Activated CD8-positive, alpha-beta memory T cell treated with anti-CD3 and anti-CD28 coated beads for 4 hours (primary cell): ENCODE measurements at regions not wholly inside any gene's neighbourhood (a gene's known extent, or its start where the extent isn't known, plus 50 kb on each side); places are given as distances from the start of the nearest gene placed in this dataset.

Experiments
- DNase-seq, 2 donors: peaks; one replicate each; pipeline ENCODE4 v3.0.0-alpha.2; 2020; ENCODE audit warnings: low read depth in 2 of 2

DNA sequence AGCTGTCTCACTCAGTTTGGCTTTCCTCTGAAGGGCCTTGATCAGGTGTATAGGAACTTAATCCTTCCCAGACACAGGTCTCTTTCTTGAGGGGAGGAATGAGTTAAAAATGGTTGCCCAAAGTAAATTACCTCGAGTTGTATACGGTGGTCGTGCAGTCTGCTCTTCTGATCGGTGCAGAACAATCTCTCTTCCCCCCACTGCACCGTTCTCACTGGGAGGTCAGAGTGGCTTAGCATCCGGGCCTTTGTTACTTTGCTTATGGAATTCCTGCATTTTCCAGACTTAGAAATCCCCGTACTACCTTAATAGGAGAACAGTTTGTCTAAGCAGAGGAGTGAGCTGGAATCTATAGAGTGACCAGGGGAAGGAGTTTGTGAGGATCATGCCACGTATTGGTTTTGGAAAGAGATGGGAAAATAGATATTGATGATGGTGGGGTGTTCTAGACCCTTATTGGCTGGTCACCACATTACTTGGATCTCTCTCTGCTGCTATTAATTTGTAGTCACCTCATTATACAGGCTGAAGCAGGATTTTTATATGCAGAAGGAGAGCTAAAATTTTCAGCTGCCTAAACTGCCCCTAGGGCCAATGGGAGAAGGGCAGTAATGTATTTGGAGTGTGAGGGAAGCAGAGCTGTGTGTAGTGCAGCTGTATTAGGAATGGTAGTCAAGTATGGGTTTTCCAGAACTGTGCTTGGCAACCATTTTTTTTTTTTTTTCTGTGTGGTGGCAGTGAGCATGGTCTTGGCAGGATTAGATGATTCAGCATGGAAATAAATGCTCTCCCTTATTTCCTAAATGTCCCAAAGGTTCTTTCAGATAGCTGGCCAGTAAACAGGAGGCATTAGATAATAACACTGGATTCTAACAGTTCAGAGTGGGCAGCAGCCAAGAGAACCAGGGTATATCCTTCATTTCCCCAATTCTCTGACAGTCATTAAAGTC lies 81.5 kb downstream of the NDUFS5 start:
- DNase-seq: no peak

DNA sequence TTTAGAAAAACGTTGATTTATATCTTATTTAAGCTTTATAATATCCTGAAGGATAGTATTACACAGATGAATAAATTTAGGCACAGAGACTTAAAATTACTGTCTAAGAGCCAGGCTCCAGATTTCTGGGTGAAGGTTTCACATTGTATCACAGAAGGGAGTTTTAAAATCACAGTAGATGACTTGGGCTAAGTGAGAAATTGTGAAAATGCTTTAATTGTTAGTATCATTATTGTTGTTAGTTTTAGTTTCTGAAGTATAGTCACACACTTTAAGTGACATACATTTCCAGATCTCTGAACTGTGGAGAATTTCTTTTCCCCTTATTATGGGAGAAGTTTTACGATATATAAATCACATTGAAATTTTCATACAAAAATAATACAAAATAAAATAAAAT lies 83.5 kb downstream of the NDUFS5 start:
- no peak for DNase-seq

DNA sequence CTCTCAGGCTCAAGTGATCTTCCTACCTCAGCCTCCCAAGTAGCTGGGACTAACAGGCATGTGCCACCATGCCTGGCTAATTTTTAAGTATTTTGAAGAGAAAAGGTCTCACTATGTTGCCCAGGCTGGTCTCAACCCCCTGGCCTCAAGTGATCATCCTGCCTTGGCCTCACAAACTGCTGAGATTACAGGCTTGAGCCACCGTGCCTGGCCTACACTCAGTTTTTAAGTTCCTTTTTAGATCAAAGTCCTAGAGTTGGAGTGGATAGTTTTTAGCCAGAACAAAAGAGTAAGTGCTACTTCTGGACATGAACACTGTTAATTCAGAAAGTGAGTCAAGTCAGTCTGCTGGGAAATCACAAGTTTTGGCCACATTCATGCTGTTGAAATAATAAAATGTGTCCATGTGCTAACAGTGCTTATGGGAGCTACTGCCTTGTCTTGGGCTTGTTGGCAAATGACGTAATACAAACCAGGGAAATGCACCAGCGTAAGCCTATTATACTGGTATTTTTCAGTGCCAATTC lies 84.2 kb downstream of the NDUFS5 start:
- no peak for DNase-seq

DNA sequence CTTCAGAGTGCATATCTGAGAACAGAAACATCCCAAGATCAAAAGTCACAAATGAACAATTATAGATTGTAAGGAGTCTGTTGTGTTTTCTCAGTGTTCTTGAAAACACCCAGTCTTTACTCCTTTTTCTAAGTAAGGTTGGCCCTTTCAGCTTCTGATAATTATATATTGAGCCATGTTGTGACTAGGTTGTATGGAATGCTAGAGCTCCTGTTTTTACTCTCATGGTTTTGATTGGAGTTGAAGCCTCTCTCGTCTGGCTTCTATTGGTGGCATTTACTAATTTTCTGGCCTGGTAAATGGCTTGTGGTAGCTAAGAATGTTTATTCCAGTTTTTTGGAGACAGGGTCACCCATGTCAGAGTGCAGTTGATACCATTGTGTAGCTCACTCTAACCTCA lies 84.7 kb downstream of the NDUFS5 start:
- no peak for DNase-seq

DNA sequence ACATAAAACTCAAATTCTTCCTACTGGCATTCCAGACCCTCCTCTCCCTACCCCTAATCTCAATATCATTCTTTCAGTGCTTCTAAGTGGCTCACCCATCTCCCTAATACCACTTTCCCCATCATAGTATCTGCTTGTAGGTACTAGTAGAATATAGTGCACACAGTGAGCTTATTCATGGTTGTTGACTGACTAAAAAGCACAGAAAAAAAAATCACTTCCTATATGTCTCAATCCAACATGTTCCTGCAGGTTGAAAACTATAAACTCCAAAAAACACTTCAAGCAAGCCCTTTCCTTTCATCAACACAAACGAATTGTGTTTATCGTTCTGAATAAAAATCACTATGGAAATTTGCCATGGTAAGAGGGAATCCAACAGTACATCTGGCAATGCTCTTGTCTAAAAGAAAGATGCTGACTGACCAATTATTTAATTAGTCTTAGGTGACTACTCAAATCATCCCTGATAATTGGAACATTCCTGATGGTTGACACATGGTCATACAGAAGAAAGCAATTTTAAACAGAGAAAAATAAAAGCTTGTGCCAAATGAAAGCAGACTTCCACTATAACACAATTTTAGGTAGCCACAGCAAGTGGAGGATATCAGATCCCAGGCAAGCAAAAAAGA lies 87.1 kb downstream of the NDUFS5 start:
- no peak for DNase-seq

DNA sequence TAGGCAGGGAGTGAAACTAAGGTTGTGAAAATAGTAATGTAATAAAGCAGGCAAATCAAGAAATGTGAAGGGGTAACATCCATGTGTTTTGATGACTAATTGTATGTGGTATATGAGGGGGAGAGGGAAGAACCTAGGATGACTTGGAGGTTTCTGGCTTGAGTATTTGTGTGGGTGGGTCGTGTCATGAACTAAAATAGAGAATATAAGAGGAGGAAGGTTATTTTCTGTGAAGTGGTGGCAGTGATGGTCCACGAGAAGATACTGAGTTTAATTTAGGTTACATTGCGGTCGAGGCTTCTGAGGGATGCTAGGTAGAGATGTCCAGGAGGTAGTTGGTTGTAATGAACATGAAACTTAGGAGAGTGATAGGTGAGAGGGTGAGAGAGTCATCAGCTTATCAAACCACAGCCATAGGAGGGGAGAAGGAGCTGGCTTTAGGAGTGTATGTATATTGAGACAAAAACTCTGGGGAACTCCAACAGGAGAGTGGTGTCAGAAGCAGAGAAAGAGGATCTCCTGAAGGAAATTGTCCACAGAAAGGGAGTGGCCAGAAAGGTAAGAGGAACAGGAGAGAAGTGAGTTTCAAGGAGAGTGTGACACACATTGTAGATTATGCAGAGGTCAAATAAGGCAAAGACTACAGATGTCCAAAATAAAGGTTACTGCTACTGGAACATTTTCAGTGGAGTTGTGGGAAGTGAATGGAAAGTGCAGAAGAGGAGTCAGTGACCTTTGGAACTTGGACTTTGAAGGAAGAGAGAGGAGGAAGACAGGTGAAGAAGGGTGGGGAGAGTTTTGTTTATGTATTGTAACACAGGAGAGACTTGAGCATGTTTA lies 89.0 kb upstream of the MACF1 start:
- no peak for DNase-seq

DNA sequence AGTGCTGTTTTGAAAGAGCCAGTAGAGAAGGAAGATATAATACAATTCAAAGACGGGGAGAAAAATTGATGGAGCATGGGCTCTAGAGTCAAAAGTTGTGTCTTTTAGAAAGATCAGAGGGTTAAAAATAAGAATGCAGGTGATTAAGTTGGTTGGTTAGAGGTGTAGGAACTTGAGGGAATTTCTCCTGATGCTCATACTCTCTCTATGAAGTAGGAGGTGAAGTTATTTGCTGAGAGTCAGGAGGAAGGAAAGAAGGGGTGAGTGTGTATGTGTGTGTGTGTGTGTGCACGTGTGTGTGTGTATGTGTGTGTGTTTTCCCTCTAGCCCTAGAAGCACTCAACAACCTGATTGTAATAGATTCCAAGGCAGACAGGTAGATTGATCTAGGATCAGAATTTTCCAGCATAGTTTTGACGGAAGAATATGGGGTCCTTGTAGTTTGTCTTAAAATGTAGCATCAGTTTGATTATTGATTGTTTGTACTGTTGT lies 88.3 kb upstream of the MACF1 start:
- no peak for DNase-seq

DNA sequence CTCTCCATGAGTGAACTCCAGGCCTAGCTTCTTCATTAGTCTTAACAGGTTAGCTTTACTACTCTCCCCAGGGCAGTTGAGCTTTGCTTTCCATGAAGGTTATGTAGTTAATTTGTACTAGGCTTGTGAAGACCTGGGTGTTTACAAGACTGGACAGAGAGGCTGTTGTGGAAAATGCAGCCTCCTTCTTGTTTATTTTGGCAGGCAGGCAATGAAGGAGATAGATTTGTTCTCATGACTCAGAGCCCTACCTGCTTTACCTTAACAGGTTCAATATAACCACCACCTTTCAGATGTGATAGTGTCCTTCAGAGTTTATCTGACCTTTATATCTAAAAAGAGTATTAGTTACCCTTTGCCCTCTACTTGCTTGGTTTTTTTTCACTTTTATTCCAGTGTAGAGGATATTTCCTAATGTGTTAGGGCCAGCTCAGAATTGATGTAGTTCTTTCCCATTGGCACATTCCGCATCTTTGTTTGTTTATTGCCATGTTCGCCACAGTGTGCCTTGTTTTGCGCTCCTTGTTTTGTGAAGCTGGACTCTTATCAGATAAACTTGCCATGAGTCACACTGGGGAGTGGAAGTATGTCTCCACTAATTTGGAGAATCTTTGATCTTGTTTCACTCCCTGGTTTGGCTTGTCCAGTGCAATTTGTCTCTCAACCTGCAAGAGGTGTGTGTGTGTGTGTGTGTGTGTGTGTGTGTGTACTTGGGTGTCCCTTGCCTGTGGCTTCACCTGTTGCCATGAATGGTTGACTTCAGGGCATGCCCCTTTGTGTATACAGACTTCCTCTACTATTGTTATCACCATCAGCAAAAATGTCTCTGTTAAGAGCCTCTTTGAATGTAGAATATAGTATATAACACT lies 87.4 kb upstream of the MACF1 start:
- no peak for DNase-seq

DNA sequence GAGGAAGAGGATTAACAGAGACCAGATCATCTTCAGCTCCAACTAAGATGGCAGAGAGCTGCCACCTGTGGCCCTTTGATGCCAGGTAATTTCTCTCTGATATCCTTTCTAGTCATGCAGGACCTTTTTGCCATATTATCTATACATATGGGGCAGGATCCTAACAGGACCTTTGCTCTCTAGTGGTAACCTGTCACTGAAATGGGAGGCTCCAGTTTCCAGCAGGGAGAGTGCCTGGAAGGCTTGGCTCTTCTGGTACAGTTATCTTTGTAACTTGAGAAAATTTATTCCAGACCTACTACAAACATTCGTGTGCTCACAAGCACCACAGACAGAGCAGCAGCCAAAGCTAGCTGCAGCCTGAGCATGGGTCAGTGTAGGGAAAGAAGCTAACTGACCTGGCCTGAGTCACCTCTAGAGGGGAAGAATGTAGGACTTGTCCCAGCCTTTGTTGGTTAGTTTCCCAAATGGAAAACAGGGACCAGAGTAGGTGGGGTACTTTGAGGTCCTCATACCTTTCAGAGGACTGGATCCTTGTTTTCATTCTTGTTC lies 86.5 kb upstream of the MACF1 start:
- no peak for DNase-seq

DNA sequence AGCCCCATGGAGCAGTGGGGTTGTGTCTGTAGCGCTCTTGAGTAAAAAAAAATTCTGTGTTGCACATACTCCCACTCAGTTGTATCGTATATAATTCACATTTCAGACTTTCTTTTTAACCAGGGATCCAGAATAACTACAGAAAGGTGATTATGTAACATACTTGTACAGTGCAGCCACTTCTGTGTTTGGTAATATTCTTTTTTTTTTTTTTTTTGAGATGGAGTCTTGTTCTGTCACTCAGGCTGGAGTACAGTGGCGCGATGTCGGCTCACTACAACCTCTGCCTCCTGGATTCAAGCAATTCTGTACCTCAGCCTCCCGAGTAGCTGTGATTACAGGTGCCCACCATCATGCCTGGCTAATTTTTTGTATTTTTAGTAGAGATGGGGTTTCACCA lies 82.4 kb upstream of the MACF1 start:
- no peak for DNase-seq

DNA sequence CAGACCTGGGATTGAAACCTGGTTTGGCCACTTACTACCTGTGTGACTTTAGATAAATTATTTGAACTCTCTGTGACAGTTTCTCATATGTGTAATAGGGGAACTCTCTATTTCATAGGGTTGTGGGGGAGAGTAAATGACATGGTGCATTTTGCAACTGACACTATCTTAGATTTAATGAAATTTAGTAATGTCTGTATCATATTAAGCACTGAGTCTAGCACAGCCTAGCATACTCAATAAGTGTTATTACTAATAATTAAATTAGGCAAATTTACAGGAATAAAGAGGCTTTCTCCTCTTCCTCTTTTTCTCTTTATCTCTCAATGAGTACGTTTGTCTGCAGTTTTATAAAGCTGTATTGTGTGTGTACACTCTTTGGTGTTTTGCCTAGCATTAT lies 80.2 kb upstream of the MACF1 start:
- DNase-seq: no peak

DNA sequence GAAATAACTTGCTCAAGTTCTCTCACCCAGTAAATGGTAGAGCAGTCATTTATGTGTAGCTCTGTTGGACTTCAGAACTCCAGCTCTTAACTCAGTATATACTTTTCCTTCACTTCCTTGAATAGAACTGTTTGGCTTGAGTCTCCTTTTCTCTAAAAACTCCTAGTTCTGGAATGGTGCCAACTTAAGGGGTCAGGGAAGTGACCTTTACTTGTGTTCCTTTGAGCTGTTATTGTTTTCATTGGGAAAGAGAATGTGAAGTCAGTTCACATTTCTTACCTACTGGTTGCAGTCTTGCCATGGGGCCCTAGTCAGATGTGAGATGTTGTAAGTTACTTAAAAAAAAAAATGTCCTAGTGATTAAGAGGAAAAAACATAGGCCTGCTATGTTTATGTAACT lies 77.0 kb upstream of the MACF1 start:
- DNase-seq: no peak

DNA sequence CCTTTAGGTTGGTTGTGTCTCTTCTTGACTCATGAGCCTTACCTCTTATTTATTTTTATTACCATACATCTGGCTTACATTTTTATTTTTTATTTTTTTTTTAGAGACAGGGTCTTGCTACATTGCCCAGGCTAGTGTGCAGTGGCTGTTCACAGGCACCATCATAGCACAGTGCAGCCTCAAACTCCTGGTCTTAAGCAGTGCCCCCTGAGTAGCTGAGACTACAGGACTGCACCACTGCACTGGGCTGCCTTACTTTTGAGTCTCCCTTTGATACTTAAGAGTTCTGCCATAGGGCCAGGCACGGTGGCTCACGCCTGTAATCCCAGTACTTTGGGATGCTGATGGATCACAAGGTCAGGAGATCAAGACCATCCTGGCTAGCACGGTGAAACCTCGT lies 76.4 kb upstream of the MACF1 start:
- DNase-seq: no peak

DNA sequence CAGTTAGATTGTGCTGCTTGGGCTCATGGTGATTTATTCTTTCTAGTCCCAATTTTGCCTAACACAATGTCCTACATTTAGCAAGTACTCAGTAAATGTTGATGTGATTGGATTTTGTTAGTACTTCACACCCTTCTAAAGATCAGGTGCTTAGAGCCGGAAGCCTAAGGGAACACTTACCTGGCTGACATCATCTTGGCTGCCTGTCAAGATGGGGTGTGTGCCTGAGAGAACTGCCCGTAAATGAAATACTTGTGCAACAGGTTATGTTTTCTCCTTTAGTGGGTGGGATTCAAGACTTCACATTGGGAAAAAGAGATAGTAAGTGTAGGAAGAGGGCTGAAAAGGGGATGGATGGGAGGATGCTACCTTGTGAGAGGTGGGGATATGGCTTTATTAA lies 75.5 kb upstream of the MACF1 start:
- no peak for DNase-seq

DNA sequence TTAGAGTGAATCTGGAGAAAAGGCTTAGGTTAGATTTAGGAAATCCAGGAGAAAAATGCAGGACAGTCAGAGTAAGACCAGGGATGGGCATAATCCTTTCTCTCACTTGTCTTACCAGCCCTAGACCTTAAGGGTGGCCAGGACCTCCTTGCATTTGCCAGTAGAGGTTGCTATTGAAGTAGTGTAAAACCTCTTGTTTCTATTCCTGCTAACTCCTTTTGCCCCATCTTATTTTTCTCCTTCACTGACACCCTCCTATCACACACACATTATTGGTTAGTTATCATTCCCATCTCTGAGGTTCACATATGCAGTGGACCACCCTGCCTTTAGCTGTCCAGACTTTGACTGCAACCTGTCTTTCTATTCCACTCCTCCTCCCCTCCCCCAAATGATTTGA lies 75.0 kb upstream of the MACF1 start:
- DNase-seq: no peak

DNA sequence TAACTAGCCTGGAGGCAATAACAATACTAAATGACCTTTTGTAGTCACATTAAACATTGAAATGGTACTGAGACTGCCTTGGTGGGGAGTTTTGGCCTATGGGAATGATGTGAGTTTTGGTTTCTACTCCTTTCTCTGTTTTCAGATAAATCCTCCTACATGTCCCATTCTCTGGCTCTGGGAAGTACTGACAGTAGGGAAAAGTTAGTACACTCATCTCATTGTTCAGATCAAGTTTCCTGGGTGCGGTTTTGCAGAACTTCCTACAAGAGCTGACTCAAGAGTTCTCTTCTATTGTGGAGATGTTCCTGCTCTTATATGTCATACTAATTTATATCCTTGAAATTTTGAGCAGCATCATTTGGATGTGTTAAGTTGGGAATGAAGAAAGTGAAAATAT lies 74.2 kb upstream of the MACF1 start:
- DNase-seq: no peak

DNA sequence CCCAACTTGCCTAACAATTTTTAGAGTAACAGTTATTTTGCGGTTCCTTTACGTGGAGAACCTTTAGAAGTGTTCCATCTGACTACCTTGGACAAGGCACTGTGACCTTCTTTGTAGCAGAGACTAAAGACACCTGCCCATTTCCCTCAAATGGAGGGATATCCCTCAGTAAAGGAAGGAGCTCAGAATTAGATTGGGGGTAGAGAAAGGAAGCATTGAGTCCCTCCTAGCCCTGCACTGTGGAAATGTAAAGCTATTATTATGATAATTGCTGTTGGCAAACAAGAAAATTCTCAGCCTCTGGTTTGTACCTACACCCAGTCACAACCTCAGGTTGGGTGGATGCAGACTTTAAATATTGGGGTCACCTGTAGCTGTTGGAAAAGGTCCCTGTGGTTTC lies 72.6 kb upstream of the MACF1 start:
- no peak for DNase-seq

DNA sequence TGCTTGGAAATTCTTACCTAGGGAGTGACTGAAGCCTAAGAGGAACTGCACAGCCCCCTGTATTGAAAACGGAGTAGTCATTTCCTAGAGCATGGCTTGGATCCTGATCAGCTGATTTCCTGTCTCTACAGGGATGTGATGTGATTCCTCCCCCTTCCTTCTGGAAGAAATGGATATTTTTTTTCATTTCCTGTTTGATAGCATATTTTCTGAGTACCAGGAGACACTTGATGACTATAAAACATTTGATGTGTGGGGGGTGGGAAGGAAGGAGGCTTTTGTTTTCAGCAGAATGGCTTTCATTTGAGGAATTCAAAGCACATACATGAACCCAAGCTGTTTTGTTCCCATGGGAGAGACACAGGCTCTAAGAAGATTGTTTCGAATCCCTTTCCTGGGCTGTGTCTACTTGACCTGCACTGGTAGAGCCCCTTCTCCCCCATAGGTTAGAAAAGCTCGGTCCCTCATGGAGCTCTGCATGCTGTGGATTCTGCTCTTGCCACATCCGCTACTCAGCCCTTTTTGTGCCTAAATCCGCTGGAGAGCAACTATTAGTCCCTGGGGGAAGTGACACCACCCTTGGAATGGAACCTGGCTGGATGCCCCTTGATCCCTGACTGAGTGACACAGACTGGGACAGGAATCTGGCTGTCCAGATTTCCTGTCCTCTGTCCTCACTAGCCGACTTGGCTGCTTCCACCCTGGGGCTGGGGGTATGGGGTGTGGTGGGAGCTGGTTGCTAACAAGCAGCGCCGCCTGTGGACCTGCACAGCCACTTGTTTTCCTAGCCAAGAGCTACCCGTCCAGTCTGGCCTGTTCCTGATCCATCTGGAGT lies 71.8 kb upstream of the MACF1 start:
- no peak for DNase-seq

DNA sequence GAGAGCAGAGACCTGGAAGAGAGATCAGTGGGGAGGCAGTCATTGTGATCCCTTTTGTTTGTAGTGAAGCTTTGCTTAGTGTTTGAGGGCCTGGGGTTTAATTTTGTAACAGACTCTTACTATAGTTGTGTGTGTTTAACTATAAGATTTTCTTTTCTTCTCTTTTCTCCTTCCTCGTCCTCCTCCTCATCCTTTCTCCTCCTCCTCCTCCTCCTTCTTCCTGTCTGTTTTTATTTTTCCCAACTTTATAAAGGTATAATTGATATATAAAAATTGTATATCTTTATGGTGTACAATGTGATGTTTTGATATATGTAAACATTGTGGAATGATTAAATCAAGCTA lies 71.2 kb upstream of the MACF1 start:
- no peak for DNase-seq

DNA sequence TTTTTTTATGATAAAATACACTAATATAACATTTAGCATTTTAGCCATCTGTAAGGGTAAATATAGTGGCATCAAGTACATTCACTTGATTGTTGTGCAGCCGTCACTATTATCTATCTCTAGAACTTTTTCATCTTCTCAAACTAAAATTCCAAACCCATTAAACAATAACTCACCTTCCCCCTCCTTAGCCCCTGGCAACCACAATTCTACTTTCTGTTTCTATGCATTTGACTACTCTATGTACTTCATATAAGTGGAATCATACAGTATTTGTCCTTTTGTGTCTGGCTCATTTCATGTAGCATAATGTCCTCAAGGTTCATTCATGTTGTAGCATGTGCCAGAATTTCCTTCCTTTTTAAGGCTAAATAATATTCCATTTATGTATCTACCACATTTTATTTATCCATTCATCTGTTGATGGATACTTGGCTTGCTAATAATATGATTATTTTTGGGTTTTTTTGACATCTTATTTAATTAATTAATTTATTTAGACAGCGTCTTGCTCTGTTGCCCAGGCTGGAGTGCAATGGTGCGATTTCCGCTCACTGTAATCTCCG lies 69.6 kb upstream of the MACF1 start:
- DNase-seq: no peak
